ENCODE measurements at regions not wholly inside any gene's neighbourhood (a gene's known extent, or its start where the extent isn't known, plus 50 kb on each side); places are given as distances from the start of the nearest gene placed in this dataset.

DNA sequence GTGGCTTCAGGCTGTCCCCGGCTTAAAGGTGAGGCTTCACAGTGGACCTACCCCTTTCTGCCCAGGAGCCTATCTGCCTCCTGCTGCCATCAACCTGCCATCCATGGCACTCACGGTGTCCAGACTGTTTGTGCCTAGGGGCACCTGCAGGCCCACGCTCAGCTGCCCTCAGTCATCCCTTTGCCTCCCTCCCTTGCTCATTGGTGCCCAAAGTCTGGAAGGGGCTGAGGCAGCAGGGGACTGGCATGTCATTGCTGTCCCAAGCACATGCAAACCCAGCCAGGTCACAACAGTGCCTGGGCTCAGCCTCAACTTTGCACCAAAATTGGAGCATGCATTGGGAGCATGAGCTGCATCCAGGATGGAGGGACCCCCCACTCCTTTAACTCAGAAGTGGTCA is 1142.7 kb upstream of the NCAM2 start:
- TF ChIP-seq POLR2AphosphoS5 (IDR thresholded peaks at IDR 0.05) (no peak), POLR2A (IDR thresholded peaks at IDR 0.05) (no peak), EP300 (IDR thresholded peaks at IDR 0.05) (no peak)
- TF ChIP-seq, protein P1, sequence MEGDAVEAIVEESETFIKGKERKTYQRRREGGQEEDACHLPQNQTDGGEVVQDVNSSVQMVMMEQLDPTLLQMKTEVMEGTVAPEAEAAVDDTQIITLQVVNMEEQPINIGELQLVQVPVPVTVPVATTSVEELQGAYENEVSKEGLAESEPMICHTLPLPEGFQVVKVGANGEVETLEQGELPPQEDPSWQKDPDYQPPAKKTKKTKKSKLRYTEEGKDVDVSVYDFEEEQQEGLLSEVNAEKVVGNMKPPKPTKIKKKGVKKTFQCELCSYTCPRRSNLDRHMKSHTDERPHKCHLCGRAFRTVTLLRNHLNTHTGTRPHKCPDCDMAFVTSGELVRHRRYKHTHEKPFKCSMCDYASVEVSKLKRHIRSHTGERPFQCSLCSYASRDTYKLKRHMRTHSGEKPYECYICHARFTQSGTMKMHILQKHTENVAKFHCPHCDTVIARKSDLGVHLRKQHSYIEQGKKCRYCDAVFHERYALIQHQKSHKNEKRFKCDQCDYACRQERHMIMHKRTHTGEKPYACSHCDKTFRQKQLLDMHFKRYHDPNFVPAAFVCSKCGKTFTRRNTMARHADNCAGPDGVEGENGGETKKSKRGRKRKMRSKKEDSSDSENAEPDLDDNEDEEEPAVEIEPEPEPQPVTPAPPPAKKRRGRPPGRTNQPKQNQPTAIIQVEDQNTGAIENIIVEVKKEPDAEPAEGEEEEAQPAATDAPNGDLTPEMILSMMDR (IDR thresholded peaks at IDR 0.05): no peak

DNA sequence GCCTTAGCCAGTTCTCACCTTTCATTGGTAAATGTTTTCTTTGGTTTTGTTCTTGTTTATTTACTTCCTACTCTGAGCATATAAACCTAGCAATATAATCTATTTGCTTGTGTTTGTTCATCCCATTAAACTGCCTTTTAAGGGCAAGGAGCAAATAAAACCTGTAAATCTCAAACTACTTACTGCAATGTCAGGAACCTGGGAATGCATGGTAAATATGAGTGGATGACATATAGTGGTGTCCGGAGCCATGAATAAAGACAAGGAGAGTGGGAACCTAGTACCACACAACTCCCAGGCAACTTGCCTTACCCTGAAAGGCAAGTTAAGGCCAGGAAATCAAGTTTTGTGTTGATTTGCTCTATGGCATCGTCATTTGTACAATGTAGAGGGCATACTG is 1133.7 kb upstream of the NCAM2 start:
- Histone ChIP-seq H3K4me3 (no peak overlapping the region), H3K9me3 (no peaks in the 10 kb centered on the region), H3K27me3 (no peaks in the 10 kb centered on the region), H3K27ac (no peak overlapping the region), H3K36me3 (no peaks in the 10 kb centered on the region), H3K4me1 (no peaks in the 10 kb centered on the region)
- 95% methylated on average over 2 of the region's 2 CpGs for WGBS
- no peak for DNase-seq (ENCODE audit: low spot score in 2 of 2)
- TF ChIP-seq, protein P1 (IDR thresholded peaks at IDR 0.05): no peak
- TF ChIP-seq EP300 (IDR thresholded peaks at IDR 0.05) (no peak), POLR2A (IDR thresholded peaks at IDR 0.05) (no peak), POLR2AphosphoS5 (IDR thresholded peaks at IDR 0.05) (no peak)

More for the DNA sequence above, 1142.7 kb upstream of the NCAM2 start:
- no peak for DNase-seq (ENCODE audit: low spot score in 2 of 2)
- Histone ChIP-seq H3K27me3 (no peaks in the 10 kb centered on the region), H3K4me1 (no peaks in the 10 kb centered on the region), H3K9me3 (peaks cover 5% of the 10 kb centered on the region), H3K27ac (no peak overlapping the region), H3K36me3 (no peaks in the 10 kb centered on the region), H3K4me3 (no peak overlapping the region)
- WGBS: 74% methylated on average over 3 of the region's 3 CpGs

DNA sequence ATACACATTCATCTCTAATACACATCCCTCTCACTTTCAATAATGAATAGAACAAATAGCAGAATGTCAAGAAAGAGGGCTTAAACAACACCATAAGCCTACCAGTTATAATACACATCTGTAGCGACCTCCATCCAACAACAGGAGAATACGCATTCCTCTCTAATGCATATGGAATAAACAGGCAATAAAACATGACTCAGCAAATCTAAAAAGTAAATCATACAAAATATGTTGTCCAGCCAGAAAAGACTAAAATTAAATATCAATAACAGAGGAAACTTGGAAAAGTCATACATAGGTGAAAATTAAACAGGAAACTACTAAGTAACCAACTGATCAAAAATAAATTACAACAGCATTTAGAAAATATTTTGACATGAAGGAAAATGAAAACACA is 1127.5 kb upstream of the NCAM2 start:
- no peaks in the 10 kb centered on the region for H3K36me3 ChIP-seq
- no peaks in the 10 kb centered on the region for H3K9me3 ChIP-seq
- H3K4me3 ChIP-seq: no peak overlapping the region
- TF ChIP-seq, protein P1 (IDR thresholded peaks at IDR 0.05): no peak
- TF ChIP-seq POLR2AphosphoS5 (IDR thresholded peaks at IDR 0.05) (no peak), POLR2A (IDR thresholded peaks at IDR 0.05) (no peak)
- no peaks in the 10 kb centered on the region for H3K4me1 ChIP-seq
- WGBS: 91% methylated on average over 2 of the region's 2 CpGs
- no peak overlapping the region for H3K27ac ChIP-seq
- no peaks in the 10 kb centered on the region for H3K27me3 ChIP-seq
- no peak for DNase-seq (ENCODE audit: low spot score in 2 of 2)

DNA sequence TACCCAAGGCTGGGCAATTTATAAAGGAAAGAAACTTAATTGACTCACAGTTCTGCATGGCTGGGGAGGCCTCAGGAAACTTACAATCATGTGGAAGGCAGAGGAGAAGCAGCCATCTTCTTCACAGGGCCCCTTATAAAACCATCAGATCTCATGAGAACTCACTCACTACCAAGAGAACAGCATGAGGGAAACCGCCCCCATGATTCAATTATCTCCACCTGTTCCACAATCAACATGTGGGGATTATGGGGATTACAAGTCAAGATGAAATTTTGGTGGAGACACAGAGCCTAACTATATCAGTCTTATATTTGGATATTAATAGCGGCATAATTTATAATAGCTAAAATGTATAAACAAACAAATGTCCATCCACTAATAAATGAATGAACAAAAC is 1123.7 kb upstream of the NCAM2 start:
- WGBS: 95% methylated on average over 2 of the region's 2 CpGs
- Histone ChIP-seq H3K36me3 (no peaks in the 10 kb centered on the region), H3K4me3 (no peak overlapping the region), H3K27me3 (no peaks in the 10 kb centered on the region), H3K4me1 (no peaks in the 10 kb centered on the region), H3K9me3 (no peaks in the 10 kb centered on the region), H3K27ac (no peak overlapping the region)
- no peak for DNase-seq (ENCODE audit: low spot score in 2 of 2)
- TF ChIP-seq POLR2A (IDR thresholded peaks at IDR 0.05) (no peak), EP300 (IDR thresholded peaks at IDR 0.05) (no peak), POLR2AphosphoS5 (IDR thresholded peaks at IDR 0.05) (no peak)
- TF ChIP-seq, protein P1 (IDR thresholded peaks at IDR 0.05): no peak

DNA sequence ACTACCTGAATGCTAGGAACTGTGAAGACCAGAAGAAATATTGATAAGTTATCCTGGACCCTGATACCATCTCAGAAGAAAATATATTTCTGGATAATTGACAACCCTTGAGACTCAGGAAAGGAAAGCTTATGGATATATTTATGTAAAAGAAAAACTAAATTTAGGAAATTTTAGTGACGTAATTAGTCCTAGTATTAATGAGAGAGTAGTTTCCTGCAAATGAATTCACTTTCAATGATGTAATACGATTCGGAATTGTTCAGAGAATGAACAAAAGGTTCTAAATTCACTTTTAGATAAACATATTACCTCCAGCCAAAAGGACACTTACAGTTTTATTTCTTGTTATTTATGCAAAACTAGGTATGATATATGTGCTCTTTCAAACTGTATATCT is 1120.1 kb upstream of the NCAM2 start:
- no peaks in the 10 kb centered on the region for H3K27me3 ChIP-seq
- H3K36me3 ChIP-seq: no peaks in the 10 kb centered on the region
- WGBS: 95% methylated on average over 3 of the region's 3 CpGs
- DNase-seq (ENCODE audit: low spot score in 2 of 2): no peak
- H3K27ac ChIP-seq: no peak overlapping the region
- TF ChIP-seq EP300 (IDR thresholded peaks at IDR 0.05): no peak
- TF ChIP-seq, protein P1 (IDR thresholded peaks at IDR 0.05): no peak
- H3K4me3 ChIP-seq: no peak overlapping the region
- H3K4me1 ChIP-seq: no peaks in the 10 kb centered on the region
- H3K9me3 ChIP-seq: no peaks in the 10 kb centered on the region
